Activated gamma-delta T cell treated with anti-CD3 and anti-CD28 coated beads, Interleukin-2, amount 50 U/mL, for 16 hours (primary cell): ENCODE measurements at regions not wholly inside any gene's neighbourhood (a gene's known extent, or its start where the extent isn't known, plus 50 kb on each side); places are given as distances from the start of the nearest gene placed in this dataset.
"Not testable (repeated sequence)": the region's sequence is repeated elsewhere in the genome, so short reads cannot be mapped to it uniquely, and the experiment has no call there.

Experiments
- DNase-seq: peaks from one replicate; pipeline ENCODE4 v3.0.0-alpha.2; 2020; ENCODE audit warnings: low read depth

GRCh38 chr6:10128721-10129120 lies 286.2 kb downstream of the TFAP2A start:
- DNase-seq, result no peak

GRCh38 chr6:10122164-10122563 lies 292.7 kb downstream of the TFAP2A start:
- no peak for DNase-seq

- no peak for DNase-seq
Measured at GRCh38 chr6:10112871-10113549, 301.9 kb downstream of the TFAP2A start.

GRCh38 chr6:10111975-10112374 lies 302.9 kb downstream of the TFAP2A start:
- no peak for DNase-seq

GRCh38 chr6:10101551-10102252 lies 313.2 kb downstream of the TFAP2A start:
- no peak for DNase-seq

GRCh38 chr6:10099529-10100140 lies 315.2 kb downstream of the TFAP2A start:
- no peak for DNase-seq

GRCh38 chr6:10098756-10099528 lies 315.9 kb downstream of the TFAP2A start:
- DNase-seq, result no peak

GRCh38 chr6:10093282-10093681 lies 321.6 kb downstream of the TFAP2A start:
- DNase-seq, result no peak

- DNase-seq, result no peak
Measured at GRCh38 chr6:10084111-10084986, 330.5 kb downstream of the TFAP2A start.

- no peak for DNase-seq
Measured at GRCh38 chr6:10082385-10082784, 332.5 kb downstream of the TFAP2A start.

GRCh38 chr6:10081957-10082356 lies 332.9 kb downstream of the TFAP2A start:
- DNase-seq, result no peak

GRCh38 chr6:10081075-10081474 lies 333.8 kb downstream of the TFAP2A start:
- no peak for DNase-seq

- no peak for DNase-seq
Measured at GRCh38 chr6:10080561-10080960, 334.3 kb downstream of the TFAP2A start.

- DNase-seq, result no peak
Measured at GRCh38 chr6:10078581-10078980, 336.3 kb downstream of the TFAP2A start.

GRCh38 chr6:10074726-10075125 lies 340.1 kb downstream of the TFAP2A start:
- DNase-seq, result not testable (repeated sequence)

GRCh38 chr6:10073341-10073740 lies 341.5 kb downstream of the TFAP2A start:
- DNase-seq, result no peak

- DNase-seq, result no peak
Measured at GRCh38 chr6:10071631-10072220, 343.1 kb downstream of the TFAP2A start.

GRCh38 chr6:10060004-10060403 lies 354.9 kb downstream of the TFAP2A start:
- no peak for DNase-seq

- DNase-seq, result no peak
Measured at GRCh38 chr6:10054672-10055071, 360.2 kb downstream of the TFAP2A start.

GRCh38 chr6:10051283-10051682 lies 363.6 kb downstream of the TFAP2A start:
- no peak for DNase-seq
